Stomach (tissue), 4 donors: ENCODE measurements at regions not wholly inside any gene's neighbourhood (a gene's known extent, or its start where the extent isn't known, plus 50 kb on each side); places are given as distances from the start of the nearest gene placed in this dataset.

Source experiments
- CTCF ChIP-seq, 7 experiments: fragments of 450-650 bp in 4 of 7; fragments of 200-600 bp in 3 of 7; sonication (generic) in 3 of 7; IDR thresholded peaks; one replicate each; pipeline ENCODE4 v1.5.1; 2016 to 2019; ENCODE audit warnings: antibody characterized with exemption in 7 of 7, control low read depth in 2 of 7, mild to moderate bottlenecking in 1 of 7
- EP300 ChIP-seq: sonication (generic); formaldehyde crosslinking; IDR thresholded peaks from one replicate; pipeline ENCODE4 v1.6.1; 2017; ENCODE audit warnings: antibody characterized with exemption
- POLR2A ChIP-seq, 4 donors: fragments of 450-650 bp; IDR thresholded peaks; one replicate each; pipeline ENCODE4 v1.6.1; 2016; ENCODE audit warnings: antibody characterized with exemption in 4 of 4, control low read depth in 2 of 4, mild to moderate bottlenecking in 1 of 4, moderate library complexity in 1 of 4
- POLR2AphosphoS5 ChIP-seq, 3 donors: sonication (generic); formaldehyde crosslinking; IDR thresholded peaks; one replicate each; pipeline ENCODE4 v1.6.1; 2016; ENCODE audit warnings: antibody characterized with exemption in 3 of 3

- TF ChIP-seq POLR2A (IDR thresholded peaks at IDR 0.05) = no peak
- TF ChIP-seq CTCF (IDR thresholded peaks at IDR 0.05) = no peak
- no peak for TF ChIP-seq EP300
- no peak for TF ChIP-seq POLR2AphosphoS5 (IDR thresholded peaks at IDR 0.05)
Observed at GRCh38 chr10:108696792-108697477, 1226.4 kb downstream of the XPNPEP1 start.
